ENCODE measurements at regions not wholly inside any gene's neighbourhood (a gene's known extent, or its start where the extent isn't known, plus 50 kb on each side); places are given as distances from the start of the nearest gene placed in this dataset.

GRCh38 chr4:66524781-66525180 lies 854.5 kb upstream of the EPHA5 start:
- TF ChIP-seq CTCF (IDR thresholded peaks at IDR 0.05; ENCODE audit: insufficient read depth, low read depth, low read length), result no peak
- TF ChIP-seq EZH2 (IDR thresholded peaks at IDR 0.05; ENCODE audit: insufficient read depth, low read length), result no peak

Data from astrocyte (in vitro differentiated cells and primary cell).